Activated B cell treated with CpG ODN at 0.5 μM for 24 hours (primary cell): ENCODE measurements at regions not wholly inside any gene's neighbourhood (a gene's known extent, or its start where the extent isn't known, plus 50 kb on each side); places are given as distances from the start of the nearest gene placed in this dataset.

Source experiments
- ATAC-seq: fragments of 200-7000 bp; cut with Tn5 transposase; one replicate; pipeline ENCODE4 v1.10.0; 2021; ENCODE audit warnings: low read depth, mild to moderate bottlenecking, moderate library complexity
- CTCF ChIA-PET: fragments of 350-600 bp; sonication (Branson Sonifier 250); formaldehyde crosslinking; loops from one replicate; lab custom pipeline; 2021; ENCODE audit warnings: antibody characterized with exemption; lab: Charles Lee
- POLR2A ChIA-PET: fragments of 350-600 bp; sonication (Branson Sonifier 250); formaldehyde crosslinking; loops from one replicate; lab custom pipeline; 2021; ENCODE audit warnings: antibody characterized with exemption; lab: Charles Lee
- DNase-seq: peaks from one replicate; pipeline ENCODE4 v3.0.0; 2022
- H3K27ac Mint-ChIP-seq: one replicate; pipeline ENCODE4 v1.8.0; 2020; ENCODE audit warnings: mixed read lengths
- H3K27me3 Mint-ChIP-seq: one replicate; pipeline ENCODE4 v1.8.0; 2021; ENCODE audit warnings: mixed read lengths
- H3K36me3 Mint-ChIP-seq: one replicate; pipeline ENCODE4 v1.8.0; 2021; ENCODE audit warnings: low read depth, mixed read lengths
- H3K4me1 Mint-ChIP-seq: one replicate; pipeline ENCODE4 v1.8.0; 2021; ENCODE audit warnings: mixed read lengths
- H3K4me3 Mint-ChIP-seq: one replicate; pipeline ENCODE4 v1.8.0; 2020; ENCODE audit warnings: mild to moderate bottlenecking, mixed read lengths
- H3K9me3 Mint-ChIP-seq: one replicate; pipeline ENCODE4 v1.8.0; 2020; ENCODE audit warnings: mixed read lengths
- intact Hi-C: fragments of 100-400 bp; cut with micrococcal nuclease; formaldehyde crosslinking; loops from one replicate; pipeline ENCODE4 v1.15.1; 2024
- TF ChIP-seq, protein P1 (sequence below): fragments of 200-600 bp; IDR thresholded peaks from one replicate; pipeline ENCODE4 v1.8.0; 2022; ENCODE audit warnings: antibody characterized with exemption, mild to moderate bottlenecking

DNA sequence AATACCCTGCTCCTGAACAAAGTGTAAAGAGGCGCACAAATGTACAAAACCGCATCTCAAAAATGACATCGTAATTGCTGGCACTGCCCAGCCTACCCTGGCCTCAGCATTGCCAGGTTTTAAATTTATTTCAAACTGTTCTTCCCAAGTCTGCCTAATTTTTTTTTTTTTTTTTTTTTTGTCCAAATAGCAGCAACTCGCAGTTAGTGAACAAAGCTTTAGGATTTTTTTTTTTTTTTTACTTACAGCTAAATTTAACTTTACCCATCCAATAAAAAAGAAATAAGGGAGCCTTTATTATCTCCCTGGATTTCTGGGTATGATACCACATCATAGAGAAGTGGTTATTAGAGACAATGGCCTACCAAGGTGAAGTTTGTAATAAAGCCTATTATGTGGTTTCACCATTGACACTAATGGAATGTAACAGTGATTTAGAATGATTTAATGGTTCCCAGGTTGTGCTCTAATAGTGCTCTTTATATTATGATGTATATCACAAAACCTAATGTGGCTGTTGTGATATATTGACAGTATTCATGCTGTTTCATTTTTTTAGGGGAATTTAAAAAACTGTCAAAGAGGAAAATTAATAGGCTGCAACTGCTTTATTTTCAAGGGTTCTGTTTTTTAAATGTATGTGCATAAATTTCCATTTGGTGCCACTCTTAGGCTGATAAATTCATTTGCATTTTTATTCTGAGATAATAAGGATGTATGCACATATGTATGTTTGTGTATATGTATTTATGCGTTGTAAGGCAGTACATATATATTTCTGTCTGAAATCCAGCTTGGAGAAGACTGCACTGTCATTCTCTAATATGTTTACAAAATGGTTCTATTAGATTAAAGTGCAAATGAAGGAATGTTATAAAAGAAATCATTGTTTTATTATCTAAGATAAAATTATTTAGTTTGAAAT lies 309.0 kb downstream of the TFEC start:
- no peaks in the 10 kb centered on the region for H3K4me1 Mint-ChIP-seq
- no peaks in the 10 kb centered on the region for H3K36me3 Mint-ChIP-seq
- CTCF ChIA-PET: no interaction called here
- TF ChIP-seq, protein P1, sequence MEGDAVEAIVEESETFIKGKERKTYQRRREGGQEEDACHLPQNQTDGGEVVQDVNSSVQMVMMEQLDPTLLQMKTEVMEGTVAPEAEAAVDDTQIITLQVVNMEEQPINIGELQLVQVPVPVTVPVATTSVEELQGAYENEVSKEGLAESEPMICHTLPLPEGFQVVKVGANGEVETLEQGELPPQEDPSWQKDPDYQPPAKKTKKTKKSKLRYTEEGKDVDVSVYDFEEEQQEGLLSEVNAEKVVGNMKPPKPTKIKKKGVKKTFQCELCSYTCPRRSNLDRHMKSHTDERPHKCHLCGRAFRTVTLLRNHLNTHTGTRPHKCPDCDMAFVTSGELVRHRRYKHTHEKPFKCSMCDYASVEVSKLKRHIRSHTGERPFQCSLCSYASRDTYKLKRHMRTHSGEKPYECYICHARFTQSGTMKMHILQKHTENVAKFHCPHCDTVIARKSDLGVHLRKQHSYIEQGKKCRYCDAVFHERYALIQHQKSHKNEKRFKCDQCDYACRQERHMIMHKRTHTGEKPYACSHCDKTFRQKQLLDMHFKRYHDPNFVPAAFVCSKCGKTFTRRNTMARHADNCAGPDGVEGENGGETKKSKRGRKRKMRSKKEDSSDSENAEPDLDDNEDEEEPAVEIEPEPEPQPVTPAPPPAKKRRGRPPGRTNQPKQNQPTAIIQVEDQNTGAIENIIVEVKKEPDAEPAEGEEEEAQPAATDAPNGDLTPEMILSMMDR: no peak
- H3K27ac Mint-ChIP-seq: no peak overlapping the region
- intact Hi-C loops: no loop called here
- ATAC-seq: no peak
- no peak for DNase-seq
- no peak overlapping the region for H3K4me3 Mint-ChIP-seq
- peaks cover 2% of the 10 kb centered on the region for H3K27me3 Mint-ChIP-seq
- no peaks in the 10 kb centered on the region for H3K9me3 Mint-ChIP-seq
- POLR2A ChIA-PET: no interaction called here

DNA sequence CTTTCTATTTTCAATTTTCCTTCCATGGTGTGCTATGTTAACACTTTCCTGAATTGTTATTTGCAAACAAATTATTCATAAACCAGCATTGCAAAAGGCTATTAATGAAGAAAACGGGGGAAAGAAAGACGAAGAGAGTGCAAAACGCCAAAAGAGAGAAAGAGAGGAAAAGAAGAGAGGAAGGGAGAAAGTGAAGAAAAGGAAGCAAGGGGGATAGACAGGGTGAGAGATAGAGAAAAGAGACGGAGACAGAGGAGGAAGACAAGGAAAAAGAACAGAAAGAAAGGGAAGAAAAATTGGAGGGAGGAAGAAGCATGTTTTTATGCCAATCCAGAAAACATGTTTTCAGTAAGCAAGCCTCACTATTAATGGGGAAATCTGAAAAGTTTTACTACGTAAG lies 310.6 kb downstream of the TFEC start:
- Mint-ChIP-seq H3K36me3 (no peaks in the 10 kb centered on the region), H3K27ac (no peak overlapping the region), H3K4me3 (no peak overlapping the region), H3K4me1 (no peaks in the 10 kb centered on the region), H3K9me3 (no peaks in the 10 kb centered on the region), H3K27me3 (peaks cover 2% of the 10 kb centered on the region)
- ChIA-PET POLR2A (no interaction called here), CTCF (no interaction called here)
- intact Hi-C loops: no loop called here
- TF ChIP-seq, protein P1: no peak
- DNase-seq (no peak), ATAC-seq (no peak)

DNA sequence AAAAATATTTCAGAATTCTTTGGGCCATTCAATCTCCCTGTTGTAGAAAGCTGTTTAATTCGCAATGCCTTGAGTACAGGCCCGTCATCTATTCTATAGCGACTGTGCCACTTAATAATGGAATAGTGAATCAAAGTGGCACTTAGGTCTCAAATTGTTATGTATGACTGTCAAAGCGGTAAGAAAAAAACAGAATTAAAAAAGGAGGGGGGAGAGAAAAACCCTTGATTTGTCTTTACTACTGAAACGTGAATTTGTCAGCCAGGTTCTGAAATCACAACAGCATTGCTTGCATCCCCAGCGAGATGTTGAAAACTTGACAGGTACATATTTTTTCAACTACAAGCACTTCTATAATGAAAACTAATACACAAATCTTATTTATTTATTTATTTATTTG lies 320.9 kb downstream of the TFEC start:
- ATAC-seq (no peak), DNase-seq (no peak)
- ChIA-PET POLR2A (no interaction called here), CTCF (no interaction called here)
- TF ChIP-seq, protein P1: no peak
- Mint-ChIP-seq H3K27me3 (no peaks in the 10 kb centered on the region), H3K4me1 (no peaks in the 10 kb centered on the region), H3K9me3 (no peaks in the 10 kb centered on the region), H3K4me3 (no peak overlapping the region), H3K36me3 (no peaks in the 10 kb centered on the region), H3K27ac (no peak overlapping the region)
- intact Hi-C loops: loop anchor here (10.0 kb wide), 2 partner anchors 845 to 1625 kb away; no protein-coding TSS in a partner anchor

DNA sequence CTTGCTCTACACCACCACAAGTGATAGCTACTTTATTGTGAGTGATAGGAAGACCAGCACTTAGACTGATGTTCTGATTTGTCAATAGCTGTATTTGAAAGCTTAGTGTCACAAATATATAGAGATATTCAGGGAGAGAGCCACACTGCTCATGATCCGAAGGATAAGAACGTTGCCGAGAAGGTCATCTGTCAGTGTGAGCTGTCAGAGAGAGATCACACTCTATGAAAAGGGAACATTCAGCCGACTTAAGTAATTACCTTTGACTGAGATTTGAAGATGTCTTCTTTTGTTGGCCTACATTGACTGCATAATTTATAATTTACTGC lies 322.6 kb downstream of the TFEC start:
- Mint-ChIP-seq H3K4me1 (no peaks in the 10 kb centered on the region), H3K27me3 (no peaks in the 10 kb centered on the region), H3K4me3 (no peak overlapping the region), H3K36me3 (no peaks in the 10 kb centered on the region), H3K9me3 (no peaks in the 10 kb centered on the region), H3K27ac (no peak overlapping the region)
- ChIA-PET POLR2A (no interaction called here), CTCF (interaction anchor here (1.7 kb wide), 1 partner anchor 843 kb away, joined by 11 read pairs; no protein-coding TSS in a partner anchor)
- TF ChIP-seq, protein P1: no peak
- no peak for ATAC-seq
- DNase-seq: no peak
- intact Hi-C loops: loop anchor here (10.0 kb wide), 2 partner anchors 843 to 1623 kb away; no protein-coding TSS in a partner anchor

DNA sequence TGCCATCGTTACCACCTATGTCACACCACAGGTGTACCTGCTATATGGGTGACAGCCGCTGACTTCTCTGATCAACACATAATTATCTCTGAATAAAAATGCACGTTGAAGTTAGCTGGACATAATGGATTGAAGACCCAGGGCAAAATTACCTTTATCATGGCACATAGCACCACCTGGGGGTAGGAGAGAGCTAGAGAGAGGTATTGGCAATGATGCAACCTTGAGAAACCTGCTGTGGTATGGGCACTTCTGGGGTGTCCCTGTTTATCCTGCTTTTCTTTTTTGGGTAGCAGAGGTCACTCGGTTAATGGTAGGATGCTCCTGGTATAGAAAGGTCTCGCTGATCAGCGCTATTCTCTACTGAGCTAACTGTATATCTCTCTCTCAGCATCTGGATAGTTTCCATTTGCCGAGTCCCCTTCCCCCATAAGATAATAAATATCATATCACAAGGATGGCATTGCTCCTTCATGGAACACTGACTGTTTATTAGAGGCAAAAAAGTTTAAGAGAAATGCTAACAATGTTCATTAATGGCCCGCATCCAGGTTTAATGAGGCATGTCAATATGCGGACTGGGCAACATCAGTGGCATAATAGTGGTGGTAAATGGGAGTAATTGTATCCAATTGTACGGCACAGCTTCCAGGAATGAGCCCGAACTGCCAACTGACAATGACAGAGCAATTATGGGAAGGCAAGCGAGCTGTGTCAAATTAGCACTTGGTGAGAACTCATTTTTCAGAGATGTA lies 323.1 kb downstream of the TFEC start:
- DNase-seq (no peak), ATAC-seq (no peak)
- intact Hi-C loops: loop anchor here (2.0 to 10.0 kb wide), 3 partner anchors 843 to 1681 kb away; no protein-coding TSS in a partner anchor
- CTCF ChIA-PET: interaction anchor here (1.7 kb wide), 1 partner anchor 842 kb away, joined by 11 read pairs; no protein-coding TSS in a partner anchor
- Mint-ChIP-seq H3K27ac (no peak overlapping the region), H3K4me3 (no peak overlapping the region), H3K4me1 (no peaks in the 10 kb centered on the region), H3K27me3 (no peaks in the 10 kb centered on the region), H3K36me3 (no peaks in the 10 kb centered on the region), H3K9me3 (no peaks in the 10 kb centered on the region)
- TF ChIP-seq, protein P1: no peak
- POLR2A ChIA-PET: no interaction called here
